MM.1S (cell line): ENCODE measurements at regions not wholly inside any gene's neighbourhood (a gene's known extent, or its start where the extent isn't known, plus 50 kb on each side); places are given as distances from the start of the nearest gene placed in this dataset.

Experiments used
- EZH2 ChIP-seq: fragments of 300-600 bp; sonication (generic); optimal IDR thresholded peaks from 2 replicates; pipeline ENCODE3; 2017; ENCODE audit warnings: low read depth, mild to moderate bottlenecking, antibody characterized with exemption, low read length, mixed read lengths
- EZH2phosphoT487 ChIP-seq: fragments of 300-600 bp; sonication (generic); IDR thresholded peaks from 2 replicates; pipeline ENCODE4 v1.6.1; 2018; ENCODE audit warnings: antibody characterized with exemption, low read length
- TF ChIP-seq, protein P1 (sequence below): fragments of 300-600 bp; sonication (generic); IDR thresholded peaks from 2 replicates; pipeline ENCODE4 v1.5.1; 2016; ENCODE audit warnings: antibody characterized with exemption, low read length, mixed read lengths

- TF ChIP-seq, protein P1, sequence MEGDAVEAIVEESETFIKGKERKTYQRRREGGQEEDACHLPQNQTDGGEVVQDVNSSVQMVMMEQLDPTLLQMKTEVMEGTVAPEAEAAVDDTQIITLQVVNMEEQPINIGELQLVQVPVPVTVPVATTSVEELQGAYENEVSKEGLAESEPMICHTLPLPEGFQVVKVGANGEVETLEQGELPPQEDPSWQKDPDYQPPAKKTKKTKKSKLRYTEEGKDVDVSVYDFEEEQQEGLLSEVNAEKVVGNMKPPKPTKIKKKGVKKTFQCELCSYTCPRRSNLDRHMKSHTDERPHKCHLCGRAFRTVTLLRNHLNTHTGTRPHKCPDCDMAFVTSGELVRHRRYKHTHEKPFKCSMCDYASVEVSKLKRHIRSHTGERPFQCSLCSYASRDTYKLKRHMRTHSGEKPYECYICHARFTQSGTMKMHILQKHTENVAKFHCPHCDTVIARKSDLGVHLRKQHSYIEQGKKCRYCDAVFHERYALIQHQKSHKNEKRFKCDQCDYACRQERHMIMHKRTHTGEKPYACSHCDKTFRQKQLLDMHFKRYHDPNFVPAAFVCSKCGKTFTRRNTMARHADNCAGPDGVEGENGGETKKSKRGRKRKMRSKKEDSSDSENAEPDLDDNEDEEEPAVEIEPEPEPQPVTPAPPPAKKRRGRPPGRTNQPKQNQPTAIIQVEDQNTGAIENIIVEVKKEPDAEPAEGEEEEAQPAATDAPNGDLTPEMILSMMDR, result no peak
- TF ChIP-seq EZH2phosphoT487 (no peak), EZH2 (no peak)
Measured at GRCh38 chr13:31395090-31395489, 195.3 kb downstream of the B3GLCT start.
